Endothelial cell (in vitro differentiated cells): ENCODE measurements at regions not wholly inside any gene's neighbourhood (a gene's known extent, or its start where the extent isn't known, plus 50 kb on each side); places are given as distances from the start of the nearest gene placed in this dataset.

Experiments used
- DNase-seq: peaks from one replicate; pipeline ENCODE4 v3.0.0; 2021; ENCODE audit warnings: low spot score
- H3K27ac Mint-ChIP-seq: one replicate; pipeline ENCODE4 v1.8.0; 2021; ENCODE audit warnings: mixed read lengths, inconsistent platforms; ENCODE audit not compliant: unreplicated experiment
- H3K27me3 Mint-ChIP-seq: one replicate; pipeline ENCODE4 v1.8.0; 2021; ENCODE audit warnings: mild to moderate bottlenecking, moderate library complexity, mixed read lengths, inconsistent platforms; ENCODE audit not compliant: unreplicated experiment
- H3K36me3 Mint-ChIP-seq: one replicate; pipeline ENCODE4 v1.8.0; 2021; ENCODE audit warnings: mild to moderate bottlenecking, low read depth, mixed read lengths, inconsistent platforms; ENCODE audit not compliant: unreplicated experiment
- H3K4me1 Mint-ChIP-seq: one replicate; pipeline ENCODE4 v1.8.0; 2021; ENCODE audit warnings: mild to moderate bottlenecking, mixed read lengths, inconsistent platforms; ENCODE audit not compliant: unreplicated experiment
- H3K4me3 Mint-ChIP-seq: one replicate; pipeline ENCODE4 v1.8.0; 2021; ENCODE audit warnings: mild to moderate bottlenecking, mixed read lengths, inconsistent platforms; ENCODE audit not compliant: unreplicated experiment
- H3K9me3 Mint-ChIP-seq: one replicate; pipeline ENCODE4 v1.8.0; 2021; ENCODE audit warnings: mixed read lengths, inconsistent platforms; ENCODE audit not compliant: unreplicated experiment
- CTCF ChIP-seq: fragments of 200-600 bp; sonication (generic); IDR thresholded peaks from one replicate; pipeline ENCODE4 v1.5.0; 2021; ENCODE audit warnings: antibody characterized with exemption; ENCODE audit not compliant: unreplicated experiment

- H3K9me3 Mint-ChIP-seq = no peaks in the 10 kb centered on the region
- no peaks in the 10 kb centered on the region for H3K36me3 Mint-ChIP-seq
- TF ChIP-seq CTCF = no peak
- H3K4me1 Mint-ChIP-seq = peaks cover 2% of the 10 kb centered on the region
- H3K27ac Mint-ChIP-seq = no peak overlapping the region
- H3K27me3 Mint-ChIP-seq = peaks cover 5% of the 10 kb centered on the region
- H3K4me3 Mint-ChIP-seq = no peak overlapping the region
- DNase-seq = no peak
Measured at GRCh38 chr6:11318835-11319813, 86.7 kb upstream of the NEDD9 start.

- Mint-ChIP-seq H3K27me3 (peaks cover 8% of the 10 kb centered on the region), H3K4me1 (peaks cover 2% of the 10 kb centered on the region), H3K27ac (no peak overlapping the region), H3K4me3 (no peak overlapping the region), H3K9me3 (no peaks in the 10 kb centered on the region), H3K36me3 (no peaks in the 10 kb centered on the region)
- no peak for TF ChIP-seq CTCF
- no peak for DNase-seq
Measured at GRCh38 chr6:11317885-11318771, 85.7 kb upstream of the NEDD9 start.

GRCh38 chr6:11315743-11316437 is 83.4 kb upstream of the NEDD9 start:
- DNase-seq = no peak
- peaks cover 10% of the 10 kb centered on the region for H3K27me3 Mint-ChIP-seq
- no peaks in the 10 kb centered on the region for H3K36me3 Mint-ChIP-seq
- peaks cover 2% of the 10 kb centered on the region for H3K4me1 Mint-ChIP-seq
- no peak overlapping the region for H3K27ac Mint-ChIP-seq
- TF ChIP-seq CTCF = no peak
- H3K9me3 Mint-ChIP-seq = no peaks in the 10 kb centered on the region
- no peak overlapping the region for H3K4me3 Mint-ChIP-seq

GRCh38 chr6:11313207-11313606 is 80.7 kb upstream of the NEDD9 start:
- Mint-ChIP-seq H3K9me3 (no peaks in the 10 kb centered on the region), H3K27ac (no peak overlapping the region), H3K27me3 (peaks cover 6% of the 10 kb centered on the region), H3K36me3 (no peaks in the 10 kb centered on the region), H3K4me3 (no peak overlapping the region), H3K4me1 (peaks cover 2% of the 10 kb centered on the region)
- no peak for DNase-seq
- TF ChIP-seq CTCF = no peak
